ENCODE measurements at regions not wholly inside any gene's neighbourhood (a gene's known extent, or its start where the extent isn't known, plus 50 kb on each side); places are given as distances from the start of the nearest gene placed in this dataset.

- TF ChIP-seq, protein P1, sequence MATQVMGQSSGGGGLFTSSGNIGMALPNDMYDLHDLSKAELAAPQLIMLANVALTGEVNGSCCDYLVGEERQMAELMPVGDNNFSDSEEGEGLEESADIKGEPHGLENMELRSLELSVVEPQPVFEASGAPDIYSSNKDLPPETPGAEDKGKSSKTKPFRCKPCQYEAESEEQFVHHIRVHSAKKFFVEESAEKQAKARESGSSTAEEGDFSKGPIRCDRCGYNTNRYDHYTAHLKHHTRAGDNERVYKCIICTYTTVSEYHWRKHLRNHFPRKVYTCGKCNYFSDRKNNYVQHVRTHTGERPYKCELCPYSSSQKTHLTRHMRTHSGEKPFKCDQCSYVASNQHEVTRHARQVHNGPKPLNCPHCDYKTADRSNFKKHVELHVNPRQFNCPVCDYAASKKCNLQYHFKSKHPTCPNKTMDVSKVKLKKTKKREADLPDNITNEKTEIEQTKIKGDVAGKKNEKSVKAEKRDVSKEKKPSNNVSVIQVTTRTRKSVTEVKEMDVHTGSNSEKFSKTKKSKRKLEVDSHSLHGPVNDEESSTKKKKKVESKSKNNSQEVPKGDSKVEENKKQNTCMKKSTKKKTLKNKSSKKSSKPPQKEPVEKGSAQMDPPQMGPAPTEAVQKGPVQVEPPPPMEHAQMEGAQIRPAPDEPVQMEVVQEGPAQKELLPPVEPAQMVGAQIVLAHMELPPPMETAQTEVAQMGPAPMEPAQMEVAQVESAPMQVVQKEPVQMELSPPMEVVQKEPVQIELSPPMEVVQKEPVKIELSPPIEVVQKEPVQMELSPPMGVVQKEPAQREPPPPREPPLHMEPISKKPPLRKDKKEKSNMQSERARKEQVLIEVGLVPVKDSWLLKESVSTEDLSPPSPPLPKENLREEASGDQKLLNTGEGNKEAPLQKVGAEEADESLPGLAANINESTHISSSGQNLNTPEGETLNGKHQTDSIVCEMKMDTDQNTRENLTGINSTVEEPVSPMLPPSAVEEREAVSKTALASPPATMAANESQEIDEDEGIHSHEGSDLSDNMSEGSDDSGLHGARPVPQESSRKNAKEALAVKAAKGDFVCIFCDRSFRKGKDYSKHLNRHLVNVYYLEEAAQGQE (IDR thresholded peaks at IDR 0.05; ENCODE audit: borderline replicate concordance): peak; percentile 53
- TF ChIP-seq, protein P1 (CRISPR knock-in tag; IDR thresholded peaks at IDR 0.05; ENCODE audit: low read depth): no peak
- TF ChIP-seq CREB3 (tag; conservative IDR thresholded peaks at IDR 0.05; ENCODE audit: low read depth) (no peak), MAZ (CRISPR knock-in tag; conservative IDR thresholded peaks at IDR 0.05 in 1 of 2, IDR thresholded peaks at IDR 0.05 in 1 of 2) (0 out of 4 replicates have a peak, but pooled peaks of 1 of the 2 experiments have one; percentile 32), ZNF609 (CRISPR knock-in tag; IDR thresholded peaks at IDR 0.05; ENCODE audit: borderline replicate concordance) (no peak), PCBP1 (IDR thresholded peaks at IDR 0.05; ENCODE audit: low read depth, low read length, poor library complexity, severe bottlenecking) (no peak), NFE2 (IDR thresholded peaks at IDR 0.05; ENCODE audit: low read depth) (peak; percentile 66), TARDBP (IDR thresholded peaks at IDR 0.05) (no peak; the same call in 1 of the 2 replicates), ATF2 (CRISPR knock-in tag; IDR thresholded peaks at IDR 0.05) (no peak), TFAM (CRISPR knock-in tag; conservative IDR thresholded peaks at IDR 0.05) (no peak), ZNF384 (IDR thresholded peaks at IDR 0.05; ENCODE audit: low read depth, low read length) (peak; percentile 94), TAF15 (IDR thresholded peaks at IDR 0.05; ENCODE audit: low read depth, low read length) (no peak)
Measured at GRCh38 chr10:28839600-28840007, 162.3 kb downstream of the BAMBI start (continued).
